GM19467 (cell line): ENCODE measurements at regions not wholly inside any gene's neighbourhood (a gene's known extent, or its start where the extent isn't known, plus 50 kb on each side); places are given as distances from the start of the nearest gene placed in this dataset.

Experiments used
- ATAC-seq: cut with Tn5 transposase; IDR thresholded peaks from one replicate; pipeline ENCODE4 v1.9.1; 2021; ENCODE audit warnings: mild to moderate bottlenecking, moderate library complexity; ENCODE audit not compliant: unreplicated experiment

DNA sequence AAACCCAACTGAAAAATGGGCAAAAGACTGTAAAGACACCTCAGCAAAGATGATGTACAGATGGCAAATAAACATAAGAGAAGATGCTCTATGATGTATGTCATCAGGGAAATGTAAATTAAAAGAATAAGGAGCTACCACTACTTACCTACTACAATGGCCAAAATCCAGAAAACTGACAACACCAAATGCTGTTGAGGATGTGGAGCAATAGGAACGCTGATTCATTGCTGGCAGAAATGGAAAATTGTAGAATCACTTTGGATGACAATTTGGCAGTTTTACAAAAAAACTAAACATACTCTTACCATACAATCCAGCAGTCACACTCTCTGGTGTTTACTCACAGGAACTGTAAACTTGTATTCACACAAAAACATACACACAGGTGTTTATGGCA is 222.3 kb upstream of the LDB2 start:
- ATAC-seq, result no peak

DNA sequence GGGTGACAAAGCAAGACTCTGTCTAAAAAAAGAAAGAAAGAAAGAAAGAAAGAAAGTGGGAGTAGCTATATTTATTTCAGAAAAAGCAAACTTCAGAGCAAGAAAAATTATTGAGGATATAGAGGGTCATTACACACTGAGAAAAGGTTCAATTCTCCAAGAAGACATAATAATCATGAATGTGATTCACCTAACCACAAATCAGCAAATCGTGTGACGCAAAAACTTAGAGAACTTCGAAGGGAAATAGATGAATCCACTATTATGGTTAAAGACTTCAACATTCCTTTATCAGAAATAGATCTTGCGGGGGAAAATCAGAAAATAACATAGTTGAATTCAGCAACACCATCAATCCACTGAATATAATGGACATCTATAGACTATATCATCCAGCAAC is 219.3 kb upstream of the LDB2 start:
- ATAC-seq, result no peak

DNA sequence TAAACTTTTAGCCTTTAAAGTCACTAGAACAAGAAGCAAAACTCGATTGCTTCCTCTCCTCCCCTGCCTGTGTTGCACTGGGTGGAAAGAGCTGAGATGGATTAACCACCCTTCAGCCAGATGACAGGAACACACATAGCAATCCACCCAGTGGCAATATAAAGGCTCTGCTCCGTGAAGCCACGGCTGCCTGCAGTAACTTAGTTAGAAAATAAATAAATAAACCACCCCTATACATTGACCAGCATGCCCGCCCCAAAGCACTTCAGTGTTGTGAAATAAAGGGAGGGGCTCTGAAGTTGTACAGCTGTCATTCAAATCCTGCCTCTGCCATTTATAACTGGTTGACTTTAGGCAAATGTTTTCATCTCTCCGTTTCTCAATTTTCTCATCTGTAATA is 217.1 kb upstream of the LDB2 start:
- ATAC-seq, result no peak

DNA sequence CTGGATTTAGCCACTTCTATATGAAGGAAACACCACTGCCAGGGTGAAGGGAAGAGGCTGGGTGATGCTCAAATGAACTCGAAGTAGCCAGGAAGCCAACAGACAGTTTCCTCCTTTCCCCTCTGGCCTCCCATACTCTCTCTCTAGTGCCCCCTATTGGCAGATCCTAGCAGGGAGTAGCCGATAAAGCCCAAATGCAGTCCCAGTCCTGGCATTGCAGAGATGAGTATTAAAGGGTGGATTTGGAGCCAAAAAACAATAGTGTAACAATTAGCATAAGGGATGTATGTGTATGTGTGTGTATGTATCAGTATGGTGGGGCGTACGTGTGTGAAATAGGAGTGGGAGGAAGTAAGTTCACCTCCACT is 213.8 kb upstream of the LDB2 start:
- ATAC-seq, result no peak

DNA sequence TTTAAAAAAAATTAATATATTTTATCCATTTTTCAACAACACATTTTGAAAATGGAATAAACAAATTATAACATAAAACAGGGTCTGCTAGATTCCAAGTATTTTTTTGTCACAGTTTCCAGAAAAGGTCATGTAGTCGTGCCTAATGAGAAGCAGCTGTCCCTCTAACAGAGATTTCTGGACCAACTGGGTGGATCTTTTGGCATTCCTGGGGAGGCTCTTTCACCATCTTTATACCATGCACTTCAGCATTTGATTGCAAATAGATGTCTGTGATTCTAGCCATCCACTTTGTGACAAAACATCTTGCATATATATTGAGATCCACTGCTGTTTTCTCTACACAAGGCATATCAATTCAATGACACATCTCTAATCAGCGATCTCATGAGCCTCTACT is 210.7 kb upstream of the LDB2 start:
- no peak for ATAC-seq

DNA sequence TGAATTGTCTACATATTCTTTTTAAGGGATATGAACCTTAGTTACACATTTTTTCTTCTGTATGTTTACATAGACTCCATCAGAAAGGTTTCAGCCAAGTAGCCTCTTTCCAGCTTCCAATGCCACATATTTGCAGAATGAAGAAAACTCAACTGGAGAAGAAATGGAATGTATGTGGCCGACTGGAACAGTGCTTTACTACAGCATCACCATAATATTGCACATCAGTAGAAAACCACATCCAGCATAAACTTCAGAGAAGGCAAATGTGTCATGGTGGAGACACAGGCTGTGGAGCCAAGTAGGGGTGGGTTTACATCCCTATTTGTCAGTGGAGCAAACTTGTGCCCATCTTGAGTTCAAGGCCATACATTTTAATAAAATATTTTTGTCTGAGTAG is 204.8 kb upstream of the LDB2 start:
- ATAC-seq, result no peak

DNA sequence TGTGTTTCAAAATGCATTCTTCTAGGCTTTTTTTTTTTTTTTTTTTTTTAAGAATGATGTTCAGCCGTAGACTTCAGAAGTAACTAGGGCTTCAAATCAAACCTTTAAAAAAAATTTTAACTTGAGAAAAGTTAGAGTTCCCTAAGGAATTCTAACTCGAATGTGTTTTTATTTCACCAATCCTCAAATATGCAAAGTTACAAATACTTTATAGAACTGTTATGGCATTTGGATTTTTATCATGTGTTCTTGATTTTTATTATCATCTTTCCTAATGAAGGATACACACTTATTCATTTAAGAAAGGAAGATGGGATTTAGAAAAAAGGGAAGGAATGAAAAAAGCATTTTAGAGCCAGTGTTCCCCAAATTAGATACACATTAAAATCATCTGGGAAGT is 200.6 kb upstream of the LDB2 start:
- ATAC-seq, result no peak

DNA sequence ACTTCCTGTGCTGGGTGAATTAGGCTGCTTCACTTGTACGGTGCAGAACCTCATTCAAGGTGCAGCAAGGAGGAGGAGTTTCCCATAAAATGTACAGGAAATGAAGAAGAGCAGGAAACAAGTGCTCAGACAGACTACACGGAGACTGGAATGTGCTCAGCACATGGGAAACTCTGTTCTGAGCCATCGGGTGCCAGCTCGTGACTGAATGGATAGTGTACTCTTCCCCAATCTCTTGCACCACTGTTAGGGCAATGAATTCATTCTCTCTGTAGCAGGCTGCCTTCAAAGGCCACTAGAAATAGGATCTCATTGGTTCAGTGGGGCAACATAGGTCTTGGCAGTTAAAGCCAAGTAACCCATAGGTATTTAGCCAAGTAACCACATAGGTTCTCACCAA is 200.0 kb upstream of the LDB2 start:
- no peak for ATAC-seq

DNA sequence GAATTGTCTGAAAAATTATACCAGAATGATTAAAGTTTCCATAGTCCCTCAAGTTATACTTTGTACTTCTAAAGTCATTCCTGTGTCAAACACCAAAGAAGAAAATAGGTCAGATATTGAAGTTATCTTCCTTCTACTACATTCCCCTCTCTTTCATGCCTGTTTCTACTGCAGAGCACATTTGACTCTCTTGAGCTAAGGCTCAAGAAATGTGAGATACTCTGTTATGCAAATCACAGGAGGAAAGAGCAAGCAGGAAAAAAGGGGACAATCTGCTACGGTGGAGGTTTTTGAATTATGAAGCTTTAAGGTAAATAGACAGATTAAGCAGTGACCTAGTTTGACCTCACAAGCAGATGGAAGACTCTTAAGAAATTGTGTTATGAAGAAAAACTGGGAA is 198.9 kb upstream of the LDB2 start:
- no peak for ATAC-seq

DNA sequence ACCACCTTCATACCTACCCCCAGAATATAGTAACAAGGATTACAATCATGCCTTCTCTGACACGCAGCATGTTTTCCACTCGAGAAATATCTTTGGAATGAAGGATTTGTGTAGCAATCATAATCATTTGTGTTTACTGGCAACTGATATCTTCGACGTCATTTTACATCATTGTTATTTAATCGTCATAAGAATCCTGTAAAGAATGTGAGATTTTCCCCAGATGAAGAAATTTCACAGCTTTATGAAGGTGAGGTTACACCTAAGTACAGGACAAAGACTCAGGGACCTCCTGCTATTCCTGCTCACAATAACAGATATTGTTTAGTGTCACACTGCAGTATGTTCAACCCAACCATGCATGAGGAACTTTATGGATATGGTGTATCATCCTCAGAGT is 198.2 kb upstream of the LDB2 start:
- ATAC-seq, result no peak

DNA sequence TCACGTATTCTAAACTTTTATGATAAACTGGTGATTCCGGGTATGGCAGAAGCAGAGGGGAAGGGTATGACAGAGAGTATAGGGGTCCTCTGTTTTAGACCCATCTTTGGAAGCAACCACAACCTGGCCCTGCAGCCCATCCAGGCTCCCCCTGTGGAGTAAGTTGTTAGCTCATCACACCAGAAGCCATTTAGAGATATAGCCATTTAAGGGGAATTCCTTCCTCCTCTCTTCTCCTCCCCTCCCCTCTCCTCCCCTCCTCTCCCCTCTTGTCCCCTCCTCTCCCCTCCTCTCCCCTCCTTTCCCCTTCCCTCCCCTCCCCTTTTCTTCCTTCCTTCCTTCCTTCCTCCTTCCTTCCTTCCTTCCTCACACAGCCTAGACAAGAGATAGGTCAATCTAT is 197.3 kb upstream of the LDB2 start:
- no peak for ATAC-seq

DNA sequence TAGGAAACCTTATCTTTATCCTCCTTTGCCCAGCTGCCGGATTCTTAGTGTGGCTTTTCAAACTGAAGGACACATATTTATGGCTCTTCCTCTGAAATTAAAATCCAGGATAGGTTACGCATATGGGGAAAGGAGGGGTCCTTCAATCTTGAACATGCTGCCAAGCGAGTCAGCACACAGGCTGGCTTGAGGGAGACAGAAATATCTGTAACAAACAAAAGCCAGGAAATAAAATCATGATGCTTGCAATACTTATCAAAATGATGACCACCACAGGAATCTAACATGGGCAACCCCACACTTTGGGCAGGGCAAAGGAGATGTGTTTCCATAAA is 196.4 kb upstream of the LDB2 start:
- ATAC-seq, result no peak

DNA sequence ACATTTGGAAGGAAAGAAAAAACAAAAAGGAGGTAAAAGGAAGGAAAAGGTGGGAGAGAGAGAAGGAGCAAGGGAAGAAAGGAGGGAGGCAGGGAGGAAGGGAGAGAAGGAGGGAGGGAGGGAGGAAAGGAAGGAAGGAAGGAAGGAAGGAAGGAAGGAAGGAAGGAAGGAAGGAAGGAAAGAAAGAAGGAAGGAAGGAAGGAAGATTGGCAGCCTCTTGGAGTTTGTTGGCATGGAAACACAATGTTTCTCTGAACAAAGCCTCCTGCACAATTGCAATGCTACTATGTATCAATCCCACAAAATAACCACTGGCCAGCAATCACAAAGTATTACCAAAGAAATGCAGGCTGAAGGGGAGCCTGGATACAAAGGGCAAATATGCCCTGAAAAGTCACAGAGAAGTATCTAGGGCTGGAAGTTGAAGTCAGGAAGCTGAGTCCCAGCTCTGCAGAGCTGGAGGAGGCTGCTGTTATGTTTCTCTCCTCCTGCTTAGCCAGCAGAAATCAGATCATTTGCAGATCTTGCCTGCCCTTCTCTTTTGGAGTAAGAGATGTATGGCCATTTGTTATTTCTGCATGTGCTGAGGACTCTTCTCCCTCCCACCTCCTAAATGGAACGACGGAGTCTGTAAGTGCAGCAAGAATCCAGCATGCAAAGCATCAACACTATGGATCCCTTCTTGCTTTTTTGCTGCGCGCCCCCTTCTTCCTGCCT is 195.9 kb upstream of the LDB2 start:
- ATAC-seq, result no peak

DNA sequence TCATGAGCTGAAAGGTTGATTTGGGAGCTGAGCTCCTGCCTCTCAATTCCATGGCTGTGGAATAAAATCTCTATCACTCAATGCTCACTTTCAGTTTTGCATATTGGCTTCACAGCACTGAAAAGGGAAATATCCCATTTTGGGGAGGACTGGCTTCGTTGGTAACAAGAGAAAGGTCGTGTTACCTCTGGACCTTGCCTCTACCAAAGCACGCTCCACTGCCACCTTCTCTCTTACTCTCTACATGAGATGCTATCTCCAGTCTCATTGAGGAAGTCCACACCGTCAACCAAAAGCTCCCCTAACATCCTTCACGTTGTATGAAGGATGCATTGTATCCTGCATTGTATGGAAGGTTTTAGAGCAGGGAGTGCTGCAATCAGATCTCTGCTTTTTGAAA is 195.0 kb upstream of the LDB2 start:
- no peak for ATAC-seq

DNA sequence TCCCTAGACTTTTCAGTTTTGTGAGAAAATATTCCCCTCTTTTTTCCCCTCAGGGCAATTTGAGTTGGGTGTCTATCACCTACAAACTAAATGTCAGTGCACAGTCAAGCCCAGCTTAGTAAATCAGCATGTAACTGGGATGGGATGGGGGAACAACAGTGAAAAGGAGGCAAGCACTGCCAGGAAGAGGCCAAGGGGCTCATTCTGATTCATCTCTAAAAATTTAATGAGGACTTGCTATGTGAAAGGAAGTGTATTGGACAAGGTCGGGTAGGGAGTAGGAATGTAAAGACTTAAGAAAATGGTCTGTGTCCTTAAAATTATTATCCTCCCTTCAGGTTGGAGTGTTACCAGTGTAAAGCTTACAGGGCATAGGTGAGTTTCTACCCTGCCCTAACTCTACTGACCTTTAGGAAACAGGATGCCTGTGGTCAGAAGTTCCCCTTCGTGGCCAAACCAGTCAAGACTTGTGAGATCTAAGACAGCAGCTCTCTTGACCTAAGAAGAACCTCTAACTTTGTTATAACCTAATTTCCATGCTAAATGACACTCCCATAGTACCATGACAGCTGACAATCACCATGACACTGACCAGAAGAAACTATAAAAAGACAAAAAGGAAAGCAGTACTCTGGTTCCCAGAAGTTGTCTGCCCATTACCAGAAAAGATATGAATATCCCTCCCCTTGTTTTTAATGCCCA is 194.4 kb upstream of the LDB2 start:
- peak; percentile 89 for ATAC-seq

DNA sequence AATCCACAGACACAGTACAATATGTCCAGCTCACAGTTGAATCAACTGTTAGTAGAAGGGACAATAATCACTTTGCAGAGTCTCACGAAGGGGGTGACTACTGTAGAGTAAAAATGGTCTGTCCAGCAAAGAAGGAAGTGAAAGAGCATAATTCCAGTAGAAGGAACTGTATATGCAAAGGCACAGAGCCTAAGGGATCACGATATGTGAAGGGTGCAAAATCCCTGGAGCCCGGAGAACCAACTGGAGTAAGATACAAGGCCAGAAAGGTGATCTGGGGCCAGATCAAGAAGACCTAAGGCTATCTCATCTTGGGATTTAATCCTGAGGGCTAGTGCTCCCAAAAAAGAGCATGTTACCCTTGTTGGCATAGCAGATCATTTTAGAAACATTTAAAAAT is 192.7 kb upstream of the LDB2 start:
- no peak for ATAC-seq

DNA sequence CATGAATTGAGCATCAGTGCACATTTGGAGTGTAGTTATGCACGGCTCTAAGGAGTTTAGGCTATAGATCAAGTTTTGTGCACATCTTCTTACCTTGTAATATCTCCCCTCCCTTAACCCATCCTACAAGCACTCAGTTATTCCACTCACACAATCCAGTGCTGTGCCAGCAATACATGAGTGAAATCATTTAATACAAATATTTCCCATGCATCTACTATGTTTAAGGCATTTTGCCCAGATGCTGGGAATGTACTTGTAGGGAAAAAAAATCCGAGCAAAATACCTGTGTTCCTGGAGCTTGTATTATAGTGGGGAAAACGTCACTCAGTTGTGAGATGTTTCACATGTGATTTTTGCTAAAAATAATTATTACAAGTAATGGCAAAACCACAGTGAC is 191.6 kb upstream of the LDB2 start:
- no peak for ATAC-seq

DNA sequence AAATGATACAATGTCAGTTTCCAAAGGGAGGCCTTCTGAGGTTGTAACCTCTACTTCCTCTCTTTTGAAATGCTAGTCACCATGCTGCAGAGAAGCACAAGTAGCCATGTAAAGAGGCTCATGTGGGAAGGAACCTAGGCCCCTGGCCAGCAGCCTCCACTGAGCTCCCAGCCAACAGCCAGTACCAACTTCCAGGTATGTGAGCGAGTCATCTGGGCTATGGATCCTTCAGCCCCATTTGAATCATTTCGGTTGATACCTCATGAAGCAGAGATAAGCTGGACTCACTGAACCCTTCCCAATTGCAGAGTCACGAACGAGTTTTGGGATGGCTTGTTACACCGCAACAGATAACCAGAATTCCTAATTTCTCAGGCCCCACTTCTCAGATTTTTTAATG is 187.0 kb upstream of the LDB2 start:
- ATAC-seq, result no peak

DNA sequence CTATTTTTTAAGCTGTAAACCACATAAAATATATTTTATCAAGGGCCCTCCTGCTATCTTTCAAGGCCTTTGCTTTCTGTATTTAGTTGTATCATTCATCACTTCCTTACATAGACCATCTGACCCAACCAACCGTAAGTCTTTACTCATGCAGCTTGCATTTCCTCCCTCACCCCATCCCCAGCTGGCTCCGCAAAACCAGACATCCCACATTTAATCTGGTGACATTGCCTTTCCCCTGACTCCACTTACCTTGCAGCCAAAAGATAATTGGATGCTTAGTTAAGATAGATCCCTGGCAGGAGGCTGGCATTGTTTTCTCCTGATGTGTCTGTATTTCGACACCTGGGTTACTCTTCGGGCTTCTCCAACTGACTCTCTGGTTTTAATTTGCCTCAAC is 183.7 kb upstream of the LDB2 start:
- ATAC-seq, result no peak

DNA sequence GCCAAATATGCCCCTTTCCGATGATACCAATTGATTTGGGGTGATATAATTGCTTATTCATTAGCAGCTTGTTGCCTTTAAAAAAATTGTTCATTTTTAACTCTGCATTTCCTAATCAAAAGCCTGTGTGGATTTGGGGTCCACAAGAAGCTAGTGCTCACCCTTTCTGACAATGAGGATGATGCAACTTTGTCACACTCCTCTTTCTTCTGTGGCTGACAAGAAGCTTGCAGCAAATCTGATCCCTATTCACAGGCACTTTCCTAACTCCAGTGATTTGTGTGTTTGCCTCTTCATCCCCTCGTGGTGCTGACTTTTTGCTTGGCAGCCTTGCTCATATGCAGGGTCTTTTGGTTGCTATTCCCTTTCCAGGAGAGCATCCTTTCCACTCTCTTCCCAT is 182.7 kb upstream of the LDB2 start:
- no peak for ATAC-seq

DNA sequence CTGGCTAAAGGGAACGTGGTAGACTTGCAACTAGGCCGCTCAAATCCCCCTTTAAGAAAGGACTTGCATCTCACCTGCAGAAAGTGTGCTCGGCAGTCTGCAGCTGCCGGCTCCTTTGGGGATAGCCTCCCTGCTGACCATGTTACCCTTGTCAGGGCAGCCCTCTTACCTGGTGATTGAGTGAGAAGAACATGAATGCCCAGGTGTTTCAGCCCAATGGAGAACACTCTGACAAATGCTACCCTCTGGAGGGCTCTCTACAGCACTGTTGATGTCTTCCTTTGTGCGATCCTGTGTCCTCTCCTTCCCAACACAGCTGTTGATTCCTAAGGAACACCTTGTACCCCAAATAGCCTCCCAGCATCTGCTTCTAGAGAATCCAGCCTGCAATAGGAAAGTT is 178.7 kb upstream of the LDB2 start:
- no peak for ATAC-seq

DNA sequence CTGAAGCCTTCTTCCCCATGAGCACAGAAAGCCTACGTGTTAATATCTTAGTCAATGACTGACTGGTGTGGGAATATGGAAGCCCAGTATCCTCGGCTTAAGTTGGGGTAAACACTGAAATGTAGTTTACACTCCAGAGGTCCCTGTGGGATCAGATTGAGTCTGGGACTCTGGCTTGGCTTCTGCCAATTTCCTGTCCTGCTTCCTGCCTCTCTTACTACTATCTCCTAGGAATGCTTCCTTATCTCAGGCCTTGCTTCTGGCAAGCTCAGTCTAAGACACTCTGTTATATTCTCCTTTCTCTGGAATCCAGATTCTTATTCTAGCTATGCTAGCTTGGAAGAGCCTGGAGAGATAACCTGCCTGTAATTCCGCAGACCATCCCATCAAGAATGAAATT is 174.0 kb upstream of the LDB2 start:
- ATAC-seq, result no peak

DNA sequence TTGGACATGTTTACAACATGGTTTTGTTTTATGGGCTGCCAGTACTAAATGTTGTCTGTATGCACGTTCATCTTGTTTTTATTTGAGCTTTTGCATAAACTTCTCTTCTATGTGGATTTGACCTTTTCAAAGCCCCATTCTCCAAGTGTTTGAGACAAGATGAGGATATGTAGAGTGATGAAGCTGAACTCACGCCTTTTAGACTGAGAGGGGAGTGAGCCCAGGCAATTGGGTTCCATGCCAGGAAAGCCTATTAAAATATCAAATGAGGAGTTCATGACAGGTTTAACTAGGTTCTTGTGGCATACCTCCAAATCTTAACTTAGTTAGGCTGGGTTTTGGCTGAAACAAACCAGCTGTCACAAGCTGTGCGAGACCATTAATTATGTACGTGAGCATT is 170.4 kb upstream of the LDB2 start:
- no peak for ATAC-seq
